OCI-LY1 (cell line): ENCODE measurements at regions not wholly inside any gene's neighbourhood (a gene's known extent, or its start where the extent isn't known, plus 50 kb on each side); places are given as distances from the start of the nearest gene placed in this dataset.

Experiments used
- CTCF ChIP-seq: fragments of 200-600 bp; sonication (generic), shearing (Covaris generic); IDR thresholded peaks from 2 replicates; pipeline ENCODE4 v1.5.1; 2017; ENCODE audit warnings: mild to moderate bottlenecking, antibody characterized with exemption, low read length, moderate library complexity, mixed read lengths
- EZH2 ChIP-seq: fragments of 200-600 bp; sonication (generic), shearing (Covaris generic); IDR thresholded peaks from 2 replicates; pipeline ENCODE4 v1.8.0; 2017; ENCODE audit warnings: borderline replicate concordance, mixed run types, mild to moderate bottlenecking, antibody characterized with exemption, low read length, moderate library complexity, mixed read lengths

GRCh38 chr5:90293931-90294330 is 115.6 kb downstream of the CETN3 start:
- no peak for TF ChIP-seq EZH2
- TF ChIP-seq CTCF: no peak
